ENCODE measurements at regions not wholly inside any gene's neighbourhood (a gene's known extent, or its start where the extent isn't known, plus 50 kb on each side); places are given as distances from the start of the nearest gene placed in this dataset.

GRCh38 chr16:16985707-16986106, 485.1 kb downstream of the XYLT1 start:
- TF ChIP-seq POLR2A (IDR thresholded peaks at IDR 0.05; ENCODE audit: low read depth, low read length), result no peak
- no peak for TF ChIP-seq NFE2L2 (IDR thresholded peaks at IDR 0.05; ENCODE audit: low read depth, low read length)
- no peak for TF ChIP-seq CTCF (conservative IDR thresholded peaks at IDR 0.05; ENCODE audit: low read depth, low read length)
- TF ChIP-seq RCOR1 (IDR thresholded peaks at IDR 0.05; ENCODE audit: insufficient replicate concordance, low read length), result no peak
- TF ChIP-seq CHD1 (IDR thresholded peaks at IDR 0.05; ENCODE audit: low read depth, low read length), result no peak
- TF ChIP-seq BHLHE40 (IDR thresholded peaks at IDR 0.05; ENCODE audit: low read depth, low read length), result no peak
- no peak for TF ChIP-seq USF2 (IDR thresholded peaks at IDR 0.05; ENCODE audit: low read depth, low read length)
- no peak for TF ChIP-seq SMC3 (IDR thresholded peaks at IDR 0.05; ENCODE audit: low read depth, low read length)
- TF ChIP-seq MAZ (IDR thresholded peaks at IDR 0.05; ENCODE audit: borderline replicate concordance, low read depth, low read length), result no peak
